K562 (cell line): ENCODE measurements at regions not wholly inside any gene's neighbourhood (a gene's known extent, or its start where the extent isn't known, plus 50 kb on each side); places are given as distances from the start of the nearest gene placed in this dataset.

ENCODE experiments used
- ATAC-seq: fragments of 200-7000 bp; cut with Tn5 transposase; 3 replicates; pipeline ENCODE4 v1.9.1; 2020; ENCODE audit warnings: moderate library complexity
- BruUV-seq: library from RNA; stranded (reverse); fragments of 400-500 nt; replicated peaks from 2 replicates; lab custom pipeline; 2021; lab: Mats Ljungman, UMichigan
- CTCF ChIA-PET: fragments of 300-600 bp; formaldehyde crosslinking; extraction: SDS; loops from one replicate; lab custom pipeline; 2021; ENCODE audit warnings: low intra/inter-chr PET ratio; lab: Yijun Ruan, JAX
- POLR2A ChIA-PET: fragments of 300-600, 350-650 bp; sonication (Branson Sonifier 250); formaldehyde crosslinking; extraction: SDS; loops from one replicate; lab custom pipeline; 2021; ENCODE audit warnings: antibody characterized with exemption, inconsistent platforms; lab: Yijun Ruan, JAX
- DNase-seq, 4 experiments: peaks; one replicate each; pipeline versions ENCODE4 v3.0.0 to v3.0.0-alpha.2; 2011 to 2018; ENCODE audit warnings: low spot score in 3 of 4, mixed read lengths in 3 of 4; ENCODE audit errors: extremely low read depth in 1 of 4
- FAIRE-seq: peaks from 2 replicates; lab custom pipeline; 2011; peaks lifted over from hg19 to GRCh38; lab: Jason Lieb, UNC
- H2AFZ ChIP-seq: 2 replicates; pipeline ENCODE4 v1.6.0; 2011; ENCODE audit warnings: low read depth, low read length, control low read depth, inconsistent platforms
- H3K27ac ChIP-seq: fragments of 200-600 bp; 3 replicates; pipeline ENCODE4 v1.8.0; 2011; ENCODE audit warnings: low read depth, mild to moderate bottlenecking, control low read depth, inconsistent platforms, low read length, moderate library complexity, mixed read lengths; ENCODE audit errors: extremely low read depth
- H3K27me3 ChIP-seq, 2 experiments: fragments of 300-600 bp in 1 of 2; 2 replicates in 1 of 2; 3 replicates in 1 of 2; pipeline versions ENCODE4 v1.6.0 to v1.8.0; 2011; ENCODE audit warnings: inconsistent platforms in 2 of 2, low read length in 2 of 2, mild to moderate bottlenecking in 1 of 2, mixed read lengths in 1 of 2, moderate library complexity in 1 of 2; ENCODE audit not compliant: control insufficient read depth in 2 of 2, insufficient read depth in 2 of 2
- H3K36me3 ChIP-seq: fragments of 300-600 bp; 3 replicates; pipeline ENCODE4 v1.8.0; 2011; ENCODE audit warnings: mild to moderate bottlenecking, low read length, inconsistent platforms; ENCODE audit not compliant: control insufficient read depth, insufficient read depth
- H3K4me1 ChIP-seq, 2 experiments: fragments of 200-600 bp in 1 of 2; replicated peaks in 1 of 2; 2 replicates in 1 of 2; 3 replicates in 1 of 2; pipeline versions ENCODE4 v1.5.1 to v1.8.0; 2011; ENCODE audit warnings: inconsistent platforms in 2 of 2, low read length in 2 of 2, mild to moderate bottlenecking in 1 of 2, mixed read lengths in 1 of 2, moderate library complexity in 1 of 2; ENCODE audit not compliant: control insufficient read depth in 2 of 2, insufficient read depth in 2 of 2
- H3K4me2 ChIP-seq: 2 replicates; pipeline ENCODE4 v1.6.1; 2011; ENCODE audit warnings: low read length, control low read depth, inconsistent platforms, mixed read lengths; ENCODE audit not compliant: insufficient read depth
- H3K4me3 ChIP-seq: fragments of 200-600 bp; sonication (generic), shearing (Covaris generic); 2 replicates; pipeline ENCODE4 v1.5.1; 2016; ENCODE audit warnings: control low read depth, inconsistent platforms
- H3K79me2 ChIP-seq: fragments of 200-600 bp; 3 replicates; pipeline ENCODE4 v1.8.0; 2011; ENCODE audit warnings: low read length, inconsistent platforms; ENCODE audit not compliant: control insufficient read depth, insufficient read depth
- H3K9ac ChIP-seq, 2 experiments: 2 replicates each; pipeline versions ENCODE4 v1.6.0 to v1.6.1; 2011; ENCODE audit warnings: low read depth in 2 of 2, low read length in 2 of 2, control low read depth in 1 of 2, inconsistent platforms in 1 of 2, mild to moderate bottlenecking in 1 of 2, mixed read lengths in 1 of 2; ENCODE audit not compliant: insufficient read depth in 1 of 2
- H3K9me1 ChIP-seq: one replicate; pipeline ENCODE4 v1.6.0; 2011; ENCODE audit warnings: inconsistent platforms, mild to moderate bottlenecking, low read length, moderate library complexity; ENCODE audit not compliant: control insufficient read depth, insufficient read depth
- H3K9me3 ChIP-seq: replicated peaks from 2 replicates; pipeline ENCODE4 v1.5.1; 2011; ENCODE audit warnings: low read depth, low read length, inconsistent platforms; ENCODE audit not compliant: control insufficient read depth, insufficient read depth
- H4K20me1 ChIP-seq: replicated peaks from 2 replicates; pipeline ENCODE4 v1.6.1; 2011; ENCODE audit warnings: low read length, inconsistent platforms, mixed read lengths; ENCODE audit not compliant: control insufficient read depth, insufficient read depth
- BRCA1 ChIP-seq, 2 experiments: fragments of 450-650 bp in 1 of 2; sonication (generic) in 1 of 2; formaldehyde crosslinking in 1 of 2; IDR thresholded peaks; 2 replicates each; pipeline versions ENCODE4 v1.5.0 to v1.6.1; 2017 to 2020; ENCODE audit warnings: mild to moderate bottlenecking in 1 of 2, missing genetic modification reagents in 1 of 2
- EP400 ChIP-seq: fragments of 450-650 bp; IDR thresholded peaks from 2 replicates; pipeline ENCODE4 v1.6.1; 2017; ENCODE audit warnings: antibody characterized with exemption, mild to moderate bottlenecking, moderate library complexity
- FOXJ2 ChIP-seq: fragments of 200-800 bp; sonication (Bioruptor generic); IDR thresholded peaks from 2 replicates; pipeline ENCODE4 v1.6.1; 2016; ENCODE audit warnings: missing genetic modification characterization, missing compliant biosample characterization
- HDAC2 ChIP-seq: fragments of 450-650 bp; IDR thresholded peaks from 2 replicates; pipeline ENCODE4 v1.6.1; 2016; ENCODE audit warnings: mild to moderate bottlenecking
- HNRNPK ChIP-seq: fragments of 200-400 bp; formaldehyde crosslinking; IDR thresholded peaks from one replicate; pipeline ENCODE4 v1.6.1; 2018; ENCODE audit warnings: mild to moderate bottlenecking, low read depth, low read length; ENCODE audit not compliant: poor library complexity, severe bottlenecking
- JUN ChIP-seq, 2 experiments: sonication (generic) in 1 of 2; formaldehyde crosslinking in 1 of 2; IDR thresholded peaks; 2 replicates each; pipeline versions ENCODE4 v1.6.1 to v1.8.0; 2012 to 2022; ENCODE audit warnings: borderline replicate concordance in 2 of 2, mild to moderate bottlenecking in 2 of 2, improper control_type of control experiment in 1 of 2, low read depth in 1 of 2, low read length in 1 of 2, missing genetic modification reagents in 1 of 2
- MBD2 ChIP-seq: sonication (generic); IDR thresholded peaks from 2 replicates; pipeline ENCODE4 v1.6.1; 2016; ENCODE audit warnings: low read depth, borderline replicate concordance
- NCOA1 ChIP-seq: fragments of 450-650 bp; IDR thresholded peaks from 2 replicates; pipeline ENCODE4 v1.6.1; 2016; ENCODE audit warnings: low read depth
- SRSF1 ChIP-seq: fragments of 200-400 bp; formaldehyde crosslinking; IDR thresholded peaks from 2 replicates; pipeline ENCODE4 v1.6.1; 2017; ENCODE audit warnings: mild to moderate bottlenecking, low read depth, low read length, moderate library complexity
- TARDBP ChIP-seq: fragments of 450-650 bp; IDR thresholded peaks from 2 replicates; pipeline ENCODE4 v1.6.1; 2016
- TCF3 ChIP-seq: sonication (generic); formaldehyde crosslinking; IDR thresholded peaks from 2 replicates; pipeline ENCODE4 v1.4.0; 2020; ENCODE audit warnings: mild to moderate bottlenecking, missing genetic modification reagents
- ZBTB17 ChIP-seq: fragments of 450-650 bp; formaldehyde crosslinking; IDR thresholded peaks from 2 replicates; pipeline ENCODE4 v1.4.0; 2020; ENCODE audit warnings: mild to moderate bottlenecking
- ZSCAN32 ChIP-seq: fragments of 450-650 bp; formaldehyde crosslinking; IDR thresholded peaks from 2 replicates; pipeline ENCODE4 v1.4.0; 2020; ENCODE audit warnings: mild to moderate bottlenecking, moderate library complexity
- WGBS: fragments of 100-300 bp; shearing (Covaris generic); methylation state at CpG from one replicate; pipeline ENCODE4 v1.1.6; 2016; ENCODE audit warnings: low coverage, mixed read lengths; ENCODE audit not compliant: insufficient coverage; ENCODE audit errors: missing lambda C conversion rate; 5-methylcytosine and 5-hydroxymethylcytosine counted together
- in situ Hi-C: fragments of 300-500 bp; cut with MboI; formaldehyde crosslinking; loops from 4 replicates; pipeline ENCODE4 v1.15.0; 2018; ENCODE audit warnings: inconsistent platforms, mixed read lengths
- intact Hi-C: fragments of 100-400 bp; cut with micrococcal nuclease; formaldehyde crosslinking; loops from 2 replicates; pipeline ENCODE4 v1.14.2; 2022
- TF ChIP-seq, protein P1 (sequence below): fragments of 450-650 bp; IDR thresholded peaks from 2 replicates; pipeline ENCODE4 v1.6.1; 2014; ENCODE audit warnings: low read depth, mild to moderate bottlenecking, moderate library complexity, borderline replicate concordance
- TF ChIP-seq, protein P2 (sequence below): sonication (generic); formaldehyde crosslinking; IDR thresholded peaks from 2 replicates; pipeline ENCODE4 v1.8.1; 2022; ENCODE audit warnings: missing genetic modification reagents
- TF ChIP-seq, protein P3 (sequence below): conservative IDR thresholded peaks from 2 replicates; pipeline ENCODE4 v1.6.1; 2011; ENCODE audit warnings: low read depth, mild to moderate bottlenecking, low read length; ENCODE audit not compliant: control insufficient read depth
- TF ChIP-seq, protein P4 (sequence below), 2 experiments: fragments of 450-650 bp in 1 of 2; sonication (generic) in 1 of 2; formaldehyde crosslinking; conservative IDR thresholded peaks; 2 replicates each; pipeline versions ENCODE4 v1.4.0 to v1.8.1; 2020 to 2022; ENCODE audit warnings: mild to moderate bottlenecking in 1 of 2, missing genetic modification reagents in 1 of 2

DNA sequence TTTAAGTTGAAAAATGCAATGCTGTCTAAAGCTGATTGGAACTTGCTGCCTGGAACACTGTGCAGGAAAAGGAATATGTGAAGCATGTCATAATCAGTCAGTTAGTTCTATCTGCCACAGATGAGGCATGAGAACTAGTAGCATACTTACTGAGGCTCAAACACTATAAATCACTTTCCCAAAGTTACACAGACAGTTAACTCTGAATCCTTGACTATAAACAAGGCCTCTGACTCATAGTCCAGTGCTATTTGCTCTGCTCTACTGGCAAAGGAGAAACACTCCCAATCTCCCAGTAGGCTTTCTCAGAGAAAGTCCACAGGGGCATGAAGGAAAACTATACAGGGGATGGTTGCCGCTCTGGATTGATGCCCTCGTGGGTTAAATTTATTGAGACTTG, 2078.4 kb upstream of the TENM3 start:
- WGBS = 0% methylated on average over 2 of the region's 2 CpGs
- in situ Hi-C loops = no loop called here
- FAIRE-seq = no peak

More for the DNA sequence above, 2078.4 kb upstream of the TENM3 start:
- no peak for TF ChIP-seq HDAC2
- TF ChIP-seq ZBTB17 (CRISPR knock-in tag) = no peak
- TF ChIP-seq TCF3 = no peak
- TF ChIP-seq FOXJ2 (tag) = no peak
- TF ChIP-seq, protein P1, sequence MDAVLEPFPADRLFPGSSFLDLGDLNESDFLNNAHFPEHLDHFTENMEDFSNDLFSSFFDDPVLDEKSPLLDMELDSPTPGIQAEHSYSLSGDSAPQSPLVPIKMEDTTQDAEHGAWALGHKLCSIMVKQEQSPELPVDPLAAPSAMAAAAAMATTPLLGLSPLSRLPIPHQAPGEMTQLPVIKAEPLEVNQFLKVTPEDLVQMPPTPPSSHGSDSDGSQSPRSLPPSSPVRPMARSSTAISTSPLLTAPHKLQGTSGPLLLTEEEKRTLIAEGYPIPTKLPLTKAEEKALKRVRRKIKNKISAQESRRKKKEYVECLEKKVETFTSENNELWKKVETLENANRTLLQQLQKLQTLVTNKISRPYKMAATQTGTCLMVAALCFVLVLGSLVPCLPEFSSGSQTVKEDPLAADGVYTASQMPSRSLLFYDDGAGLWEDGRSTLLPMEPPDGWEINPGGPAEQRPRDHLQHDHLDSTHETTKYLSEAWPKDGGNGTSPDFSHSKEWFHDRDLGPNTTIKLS = no peak
- no peak for TF ChIP-seq BRCA1 (IDR thresholded peaks at IDR 0.05)
- TF ChIP-seq BRCA1 (CRISPR knock-in tag; IDR thresholded peaks at IDR 0.05) = no peak
- TF ChIP-seq, protein P2, sequence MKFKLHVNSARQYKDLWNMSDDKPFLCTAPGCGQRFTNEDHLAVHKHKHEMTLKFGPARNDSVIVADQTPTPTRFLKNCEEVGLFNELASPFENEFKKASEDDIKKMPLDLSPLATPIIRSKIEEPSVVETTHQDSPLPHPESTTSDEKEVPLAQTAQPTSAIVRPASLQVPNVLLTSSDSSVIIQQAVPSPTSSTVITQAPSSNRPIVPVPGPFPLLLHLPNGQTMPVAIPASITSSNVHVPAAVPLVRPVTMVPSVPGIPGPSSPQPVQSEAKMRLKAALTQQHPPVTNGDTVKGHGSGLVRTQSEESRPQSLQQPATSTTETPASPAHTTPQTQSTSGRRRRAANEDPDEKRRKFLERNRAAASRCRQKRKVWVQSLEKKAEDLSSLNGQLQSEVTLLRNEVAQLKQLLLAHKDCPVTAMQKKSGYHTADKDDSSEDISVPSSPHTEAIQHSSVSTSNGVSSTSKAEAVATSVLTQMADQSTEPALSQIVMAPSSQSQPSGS = no peak
- no peak for TF ChIP-seq EP400
- TF ChIP-seq, protein P3, sequence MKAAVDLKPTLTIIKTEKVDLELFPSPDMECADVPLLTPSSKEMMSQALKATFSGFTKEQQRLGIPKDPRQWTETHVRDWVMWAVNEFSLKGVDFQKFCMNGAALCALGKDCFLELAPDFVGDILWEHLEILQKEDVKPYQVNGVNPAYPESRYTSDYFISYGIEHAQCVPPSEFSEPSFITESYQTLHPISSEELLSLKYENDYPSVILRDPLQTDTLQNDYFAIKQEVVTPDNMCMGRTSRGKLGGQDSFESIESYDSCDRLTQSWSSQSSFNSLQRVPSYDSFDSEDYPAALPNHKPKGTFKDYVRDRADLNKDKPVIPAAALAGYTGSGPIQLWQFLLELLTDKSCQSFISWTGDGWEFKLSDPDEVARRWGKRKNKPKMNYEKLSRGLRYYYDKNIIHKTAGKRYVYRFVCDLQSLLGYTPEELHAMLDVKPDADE = no peak
- TF ChIP-seq HNRNPK = no peak
- no peak for TF ChIP-seq TARDBP
- TF ChIP-seq, protein P4, sequence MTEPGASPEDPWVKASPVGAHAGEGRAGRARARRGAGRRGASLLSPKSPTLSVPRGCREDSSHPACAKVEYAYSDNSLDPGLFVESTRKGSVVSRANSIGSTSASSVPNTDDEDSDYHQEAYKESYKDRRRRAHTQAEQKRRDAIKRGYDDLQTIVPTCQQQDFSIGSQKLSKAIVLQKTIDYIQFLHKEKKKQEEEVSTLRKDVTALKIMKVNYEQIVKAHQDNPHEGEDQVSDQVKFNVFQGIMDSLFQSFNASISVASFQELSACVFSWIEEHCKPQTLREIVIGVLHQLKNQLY (CRISPR knock-in tag; conservative IDR thresholded peaks at IDR 0.05) = no peak
- no peak for TF ChIP-seq ZSCAN32 (CRISPR knock-in tag)
- TF ChIP-seq SRSF1 = no peak
- no peak for TF ChIP-seq JUN (IDR thresholded peaks at IDR 0.05; ENCODE audit: borderline replicate concordance, low read depth, low read length)
- TF ChIP-seq JUN (CRISPR knock-in tag; IDR thresholded peaks at IDR 0.05; ENCODE audit: borderline replicate concordance) = no peak
- no peak for TF ChIP-seq MBD2
- no peak for TF ChIP-seq NCOA1
- TF ChIP-seq, all 486 proteins: peak for 0
- Histone ChIP-seq H3K9me3 (no peaks in the 10 kb centered on the region), H3K9ac (no peak overlapping the region), H3K36me3 (no peaks in the 10 kb centered on the region), H3K27me3 (no peaks in the 10 kb centered on the region), H2AFZ (no peak overlapping the region), H4K20me1 (no peaks in the 10 kb centered on the region), H3K4me2 (no peak overlapping the region), H3K9me1 (no peaks in the 10 kb centered on the region), H3K4me3 (no peak overlapping the region), H3K27ac (no peak overlapping the region), H3K79me2 (no peaks in the 10 kb centered on the region), H3K4me1 (no peaks in the 10 kb centered on the region)
- intact Hi-C loops = no loop called here
- DNase-seq (no peak), ATAC-seq (no peak)
- ChIA-PET CTCF (no interaction called here), POLR2A (no interaction called here)
- BruUV-seq = no TSS peak
